IMR-90 (cell line): ENCODE measurements at regions not wholly inside any gene's neighbourhood (a gene's known extent, or its start where the extent isn't known, plus 50 kb on each side); places are given as distances from the start of the nearest gene placed in this dataset.

Experiments
- ATAC-seq: fragments of 200-7000 bp; cut with Tn5 transposase; 2 replicates; pipeline ENCODE4 v1.9.1; 2020; ENCODE audit warnings: low read depth, mild to moderate bottlenecking, moderate library complexity
- BruUV-seq: library from RNA; stranded (reverse); fragments of 400-500 nt; replicated peaks from 2 replicates; lab custom pipeline; 2021; lab: Mats Ljungman, UMichigan
- CTCF ChIA-PET: fragments of 300-600 bp; formaldehyde crosslinking; extraction: SDS; loops from one replicate; lab custom pipeline; 2021; ENCODE audit warnings: antibody characterized with exemption; lab: Yijun Ruan, JAX
- POLR2A ChIA-PET: fragments of 300-600 bp; sonication (Branson Sonifier 250); formaldehyde crosslinking; loops from one replicate; lab custom pipeline; 2022; ENCODE audit warnings: antibody characterized with exemption; ENCODE audit not compliant: unreplicated experiment; lab: Charles Lee
- DNase-seq: peaks from one replicate; pipeline ENCODE4 v3.0.0; 2013
- H2AFZ ChIP-seq: replicated peaks from 2 replicates; pipeline ENCODE3; 2013; ENCODE audit warnings: low read length, mild to moderate bottlenecking; ENCODE audit not compliant: poor library complexity
- H2AK5ac ChIP-seq: 2 replicates; pipeline ENCODE4 v1.6.1; 2013; ENCODE audit warnings: low read depth, low read length, inconsistent platforms
- H2AK9ac ChIP-seq: replicated peaks from 2 replicates; pipeline ENCODE3; 2013; ENCODE audit warnings: mild to moderate bottlenecking, low read depth, low read length, moderate library complexity; ENCODE audit not compliant: poor library complexity
- H2BK120ac ChIP-seq: 2 replicates; pipeline ENCODE4 v1.6.1; 2013; ENCODE audit warnings: low read depth, low read length, inconsistent platforms
- H2BK15ac ChIP-seq: 3 replicates; pipeline ENCODE4 v1.6.1; 2013; ENCODE audit warnings: low read depth, low read length, inconsistent platforms
- H2BK20ac ChIP-seq: 2 replicates; pipeline ENCODE4 v1.6.1; 2013; ENCODE audit warnings: low read depth, mild to moderate bottlenecking, inconsistent platforms, low read length, moderate library complexity
- H2BK5ac ChIP-seq: 2 replicates; pipeline ENCODE4 v1.6.1; 2013; ENCODE audit warnings: mild to moderate bottlenecking, low read depth, low read length, inconsistent platforms; ENCODE audit not compliant: poor library complexity, severe bottlenecking
- H3K14ac ChIP-seq: replicated peaks from 2 replicates; pipeline ENCODE4 v1.6.1; 2013; ENCODE audit warnings: low read depth, low read length, inconsistent platforms
- H3K18ac ChIP-seq: 2 replicates; pipeline ENCODE4 v1.6.1; 2013; ENCODE audit warnings: low read depth, low read length, control low read depth
- H3K23ac ChIP-seq: 2 replicates; pipeline ENCODE4 v1.6.1; 2013; ENCODE audit warnings: low read depth, low read length, inconsistent platforms
- H3K27ac ChIP-seq: 2 replicates; pipeline ENCODE4 v1.5.1; 2013; ENCODE audit warnings: mild to moderate bottlenecking, control low read depth, low read length; ENCODE audit not compliant: insufficient read depth
- H3K27me3 ChIP-seq: 2 replicates; pipeline ENCODE4 v1.6.1; 2013; ENCODE audit warnings: low read length; ENCODE audit not compliant: control insufficient read depth, insufficient read depth
- H3K36me3 ChIP-seq: 2 replicates; pipeline ENCODE4 v1.6.1; 2013; ENCODE audit warnings: low read length, mixed read lengths; ENCODE audit not compliant: control insufficient read depth, insufficient read depth
- H3K4ac ChIP-seq: 2 replicates; pipeline ENCODE4 v1.6.1; 2013; ENCODE audit warnings: low read depth, low read length, inconsistent platforms
- H3K4me1 ChIP-seq: 2 replicates; pipeline ENCODE4 v1.6.1; 2013; ENCODE audit warnings: low read length, mixed read lengths; ENCODE audit not compliant: control insufficient read depth, insufficient read depth
- H3K4me2 ChIP-seq: 2 replicates; pipeline ENCODE4 v1.6.1; 2013; ENCODE audit warnings: low read depth, mild to moderate bottlenecking, control low read depth, low read length, moderate library complexity
- H3K4me3 ChIP-seq: 2 replicates; pipeline ENCODE4 v1.5.1; 2013; ENCODE audit warnings: low read depth, mild to moderate bottlenecking, control low read depth, low read length, moderate library complexity; ENCODE audit not compliant: insufficient read depth
- H3K56ac ChIP-seq: 2 replicates; pipeline ENCODE4 v1.6.1; 2013; ENCODE audit warnings: low read length, inconsistent platforms; ENCODE audit not compliant: insufficient read depth; ENCODE audit errors: extremely low read depth
- H3K79me1 ChIP-seq, 2 experiments: 2 replicates each; pipeline ENCODE4 v1.6.1; 2013; ENCODE audit warnings: low read length in 2 of 2, inconsistent platforms in 1 of 2, low read depth in 1 of 2
- H3K9ac ChIP-seq: 2 replicates; pipeline ENCODE4 v1.6.1; 2013; ENCODE audit warnings: low read depth, low read length, control low read depth
- H3K9me1 ChIP-seq: 2 replicates; pipeline ENCODE4 v1.6.1; 2013; ENCODE audit warnings: low read length, inconsistent platforms; ENCODE audit not compliant: insufficient read depth
- H3K9me3 ChIP-seq: 2 replicates; pipeline ENCODE4 v1.6.1; 2013; ENCODE audit warnings: low read length; ENCODE audit not compliant: control insufficient read depth, insufficient read depth
- H4K20me1 ChIP-seq: 2 replicates; pipeline ENCODE4 v1.6.1; 2013; ENCODE audit warnings: low read length, inconsistent platforms; ENCODE audit not compliant: insufficient read depth
- H4K5ac ChIP-seq: 2 replicates; pipeline ENCODE4 v1.6.1; 2013; ENCODE audit warnings: mild to moderate bottlenecking, low read depth, low read length, control low read depth
- H4K8ac ChIP-seq, 2 experiments: 2 replicates each; pipeline ENCODE4 v1.6.1; 2013; ENCODE audit warnings: low read depth in 2 of 2, low read length in 2 of 2, control low read depth in 1 of 2, inconsistent platforms in 1 of 2
- H4K91ac ChIP-seq: 2 replicates; pipeline ENCODE4 v1.6.1; 2013; ENCODE audit warnings: low read depth, low read length, inconsistent platforms; ENCODE audit not compliant: insufficient read depth
- CHD1 ChIP-seq: IDR thresholded peaks from 2 replicates; pipeline ENCODE4 v1.6.1; 2012; ENCODE audit warnings: low read depth, low read length, improper control_type of control experiment
- CTCF ChIP-seq: conservative IDR thresholded peaks from 2 replicates; pipeline ENCODE4 v1.5.1; 2012; ENCODE audit warnings: mild to moderate bottlenecking, low read depth, low read length, improper control_type of control experiment
- ELK1 ChIP-seq: fragments of 150-350 bp; IDR thresholded peaks from 2 replicates; pipeline ENCODE4 v1.6.1; 2016; ENCODE audit warnings: low read depth, mild to moderate bottlenecking, low read length, moderate library complexity, borderline replicate concordance
- MAFK ChIP-seq: IDR thresholded peaks from 2 replicates; pipeline ENCODE4 v1.6.1; 2012; ENCODE audit warnings: low read depth, low read length, improper control_type of control experiment
- MAZ ChIP-seq: IDR thresholded peaks from 2 replicates; pipeline ENCODE4 v1.6.1; 2012; ENCODE audit warnings: low read depth, mild to moderate bottlenecking, low read length, improper control_type of control experiment, moderate library complexity, borderline replicate concordance
- MXI1 ChIP-seq: IDR thresholded peaks from 2 replicates; pipeline ENCODE4 v1.6.1; 2012; ENCODE audit warnings: low read depth, mild to moderate bottlenecking, low read length, moderate library complexity, borderline replicate concordance
- NFE2L2 ChIP-seq: fragments of 150-350 bp; IDR thresholded peaks from 2 replicates; pipeline ENCODE4 v1.6.1; 2016; ENCODE audit warnings: low read depth, mild to moderate bottlenecking, low read length
- POLR2A ChIP-seq: IDR thresholded peaks from 2 replicates; pipeline ENCODE4 v1.6.1; 2012; ENCODE audit warnings: mild to moderate bottlenecking, low read depth, low read length
- RCOR1 ChIP-seq: IDR thresholded peaks from 2 replicates; pipeline ENCODE4 v1.6.1; 2012; ENCODE audit warnings: mild to moderate bottlenecking, low read length, improper control_type of control experiment; ENCODE audit not compliant: insufficient replicate concordance
- RFX5 ChIP-seq: IDR thresholded peaks from 2 replicates; pipeline ENCODE4 v1.8.0; 2012; ENCODE audit warnings: low read depth, mild to moderate bottlenecking, low read length, moderate library complexity
- SMC3 ChIP-seq: fragments of 150-350 bp; IDR thresholded peaks from 2 replicates; pipeline ENCODE4 v1.6.1; 2016; ENCODE audit warnings: low read depth, mild to moderate bottlenecking, antibody characterized with exemption, low read length, moderate library complexity
- USF2 ChIP-seq: fragments of 150-350 bp; IDR thresholded peaks from 2 replicates; pipeline ENCODE4 v1.6.1; 2017; ENCODE audit warnings: mild to moderate bottlenecking, antibody characterized with exemption, low read length, low read depth
- WGBS, 2 experiments: methylation state at CpG; one replicate each; pipeline versions ENCODE4 v1.1.5 to v1.1.7; 2013; ENCODE audit warnings: missing lambda C conversion rate in 2 of 2; ENCODE audit not compliant: insufficient read length in 1 of 2; ENCODE audit errors: extremely low coverage in 2 of 2; 5-methylcytosine and 5-hydroxymethylcytosine counted together
- dilution Hi-C: fragments of 300-500 bp; cut with HindIII; formaldehyde crosslinking; loops from one replicate; pipeline ENCODE4 v1.14.3; 2018; ENCODE audit warnings: low sequenced_read_pairs; ENCODE audit not compliant: unreplicated experiment
- in situ Hi-C: fragments of 300-500 bp; cut with MboI; formaldehyde crosslinking; loops from 3 replicates; pipeline ENCODE4 v1.14.3; 2019; ENCODE audit warnings: low sequenced_read_pairs, inconsistent platforms, mixed read lengths
- intact Hi-C: fragments of 100-400 bp; cut with micrococcal nuclease; formaldehyde crosslinking; loops from 2 replicates; pipeline ENCODE4 v1.10.0; 2022

DNA sequence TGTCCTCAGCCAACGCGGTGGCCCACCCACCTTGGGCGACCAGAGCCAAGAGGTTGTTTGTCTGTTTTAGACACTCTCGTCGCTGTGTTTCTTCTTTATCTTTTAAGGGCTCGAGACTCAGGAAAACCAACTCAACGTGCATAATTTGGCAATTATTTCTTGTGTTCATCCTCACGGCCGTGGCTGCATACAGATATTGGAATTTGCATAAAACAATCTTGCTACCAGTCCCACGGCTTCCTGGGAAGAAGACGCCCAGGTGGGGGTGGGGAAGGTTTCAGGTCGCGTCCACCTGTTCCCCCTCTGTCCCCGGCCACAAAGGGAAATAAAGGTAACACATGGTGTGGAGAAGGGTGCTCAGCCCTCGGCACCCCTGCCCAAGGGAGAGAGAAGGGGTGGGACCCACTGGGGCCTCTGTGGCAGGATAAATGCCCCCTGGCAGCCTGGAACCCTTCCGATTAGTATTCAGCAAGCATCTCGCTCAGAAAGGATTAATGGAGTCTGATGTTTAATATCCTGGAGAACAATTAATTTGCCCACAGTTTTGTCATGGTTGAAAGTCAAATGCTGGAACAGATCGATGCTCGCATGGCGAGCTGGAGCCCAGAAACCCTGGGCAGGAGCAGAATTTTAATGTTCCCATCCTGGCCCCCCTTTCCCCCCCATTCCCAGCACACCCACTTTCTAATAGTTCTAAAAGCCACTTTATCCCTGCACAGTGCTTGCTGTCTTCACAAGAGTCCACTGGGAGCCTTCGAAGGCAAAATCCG is 359.7 kb downstream of the MN1 start:
- Histone ChIP-seq H4K5ac (no peak overlapping the region), H2BK15ac (no peak overlapping the region), H2BK120ac (no peak overlapping the region), H2AK9ac (no peak overlapping the region), H2AFZ (no peak overlapping the region), H3K27me3 (peaks cover 34% of the 10 kb centered on the region; the same call in 1 of the 2 replicates), H2AK5ac (no peak overlapping the region), H3K23ac (no peak overlapping the region), H3K27ac (no peak overlapping the region), H3K56ac (no peak overlapping the region), H3K4me1 (no peaks in the 10 kb centered on the region), H3K9me1 (no peaks in the 10 kb centered on the region), H3K4me2 (no peak overlapping the region), H2BK5ac (no peak overlapping the region), H3K79me1 (no peaks in the 10 kb centered on the region), H4K91ac (no peak overlapping the region), H3K36me3 (no peaks in the 10 kb centered on the region), H2BK20ac (no peak overlapping the region), H4K8ac (no peak overlapping the region), H3K14ac (no peak overlapping the region), H3K9ac (no peak overlapping the region), H3K18ac (no peak overlapping the region), H4K20me1 (no peaks in the 10 kb centered on the region), H3K4ac (no peak overlapping the region), H3K9me3 (no peaks in the 10 kb centered on the region), H3K4me3 (no peak overlapping the region)
- 72% methylated on average over 10 of the region's 22 CpGs; no CpG with 5 or more reads in 1 of the 2 experiments for WGBS, 2 experiments
- POLR2A ChIA-PET = no interaction called here
- dilution Hi-C loops (no loop called here), intact Hi-C loops (no loop called here), in situ Hi-C loops (no loop called here)
- ATAC-seq = no peak
- BruUV-seq = no TSS peak
- DNase-seq = no peak
- no peak for TF ChIP-seq MXI1
- no peak for TF ChIP-seq RFX5
- TF ChIP-seq ELK1 = no peak
- no peak for TF ChIP-seq POLR2A
- TF ChIP-seq USF2 = no peak
- no peak for TF ChIP-seq MAFK
- no peak for TF ChIP-seq CTCF
- no peak for TF ChIP-seq CHD1
- TF ChIP-seq MAZ = no peak
- TF ChIP-seq RCOR1 = no peak
- TF ChIP-seq NFE2L2 = no peak
- TF ChIP-seq SMC3 = no peak
- CTCF ChIA-PET = no interaction called here
